HG03342 (cell line): ENCODE measurements at regions not wholly inside any gene's neighbourhood (a gene's known extent, or its start where the extent isn't known, plus 50 kb on each side); places are given as distances from the start of the nearest gene placed in this dataset.

Source experiments
- ATAC-seq: cut with Tn5 transposase; IDR thresholded peaks from one replicate; pipeline ENCODE4 v1.9.1; 2021; ENCODE audit warnings: mild to moderate bottlenecking, moderate library complexity; ENCODE audit not compliant: unreplicated experiment

- no peak for ATAC-seq
These were observed 289.0 kb upstream of the ANKRD55 start for GRCh38 chr5:56522169-56522568.

GRCh38 chr5:56520986-56521730, 288.0 kb upstream of the ANKRD55 start:
- no peak for ATAC-seq

- no peak for ATAC-seq
These were observed 285.7 kb upstream of the ANKRD55 start for GRCh38 chr5:56518820-56519219.

GRCh38 chr5:56517011-56517416, 283.9 kb upstream of the ANKRD55 start:
- no peak for ATAC-seq

- no peak for ATAC-seq
These were observed 283.3 kb upstream of the ANKRD55 start for GRCh38 chr5:56516441-56516840.

- ATAC-seq, result no peak
These were observed 282.9 kb upstream of the ANKRD55 start for GRCh38 chr5:56516035-56516434.

- no peak for ATAC-seq
These were observed 281.9 kb upstream of the ANKRD55 start for GRCh38 chr5:56515011-56515410.

GRCh38 chr5:56514245-56514644, 281.1 kb upstream of the ANKRD55 start:
- no peak for ATAC-seq

GRCh38 chr5:56513141-56513540, 280.0 kb upstream of the ANKRD55 start:
- ATAC-seq, result no peak

- no peak for ATAC-seq
These were observed 279.3 kb upstream of the ANKRD55 start for GRCh38 chr5:56512313-56512996.

- ATAC-seq, result no peak
These were observed 278.3 kb upstream of the ANKRD55 start for GRCh38 chr5:56511326-56511841.

- no peak for ATAC-seq
These were observed 275.1 kb upstream of the ANKRD55 start for GRCh38 chr5:56508249-56508648.

GRCh38 chr5:56507351-56507930, 274.3 kb upstream of the ANKRD55 start:
- ATAC-seq, result no peak

- no peak for ATAC-seq
These were observed 273.3 kb upstream of the ANKRD55 start for GRCh38 chr5:56506211-56506965.

GRCh38 chr5:56503929-56504328, 270.8 kb upstream of the ANKRD55 start:
- ATAC-seq, result no peak

GRCh38 chr5:56501781-56502557, 268.8 kb upstream of the ANKRD55 start:
- no peak for ATAC-seq

- ATAC-seq, result no peak
These were observed 266.8 kb upstream of the ANKRD55 start for GRCh38 chr5:56499901-56500300.

- no peak for ATAC-seq
These were observed 266.4 kb upstream of the ANKRD55 start for GRCh38 chr5:56499491-56499890.

- ATAC-seq, result no peak
These were observed 265.7 kb upstream of the ANKRD55 start for GRCh38 chr5:56498759-56499395.

GRCh38 chr5:56496581-56497063, 263.5 kb upstream of the ANKRD55 start:
- ATAC-seq, result no peak
